ENCODE measurements at regions not wholly inside any gene's neighbourhood (a gene's known extent, or its start where the extent isn't known, plus 50 kb on each side); places are given as distances from the start of the nearest gene placed in this dataset.
"Not testable (repeated sequence)": the region's sequence is repeated elsewhere in the genome, so short reads cannot be mapped to it uniquely, and the experiment has no call there.

DNA sequence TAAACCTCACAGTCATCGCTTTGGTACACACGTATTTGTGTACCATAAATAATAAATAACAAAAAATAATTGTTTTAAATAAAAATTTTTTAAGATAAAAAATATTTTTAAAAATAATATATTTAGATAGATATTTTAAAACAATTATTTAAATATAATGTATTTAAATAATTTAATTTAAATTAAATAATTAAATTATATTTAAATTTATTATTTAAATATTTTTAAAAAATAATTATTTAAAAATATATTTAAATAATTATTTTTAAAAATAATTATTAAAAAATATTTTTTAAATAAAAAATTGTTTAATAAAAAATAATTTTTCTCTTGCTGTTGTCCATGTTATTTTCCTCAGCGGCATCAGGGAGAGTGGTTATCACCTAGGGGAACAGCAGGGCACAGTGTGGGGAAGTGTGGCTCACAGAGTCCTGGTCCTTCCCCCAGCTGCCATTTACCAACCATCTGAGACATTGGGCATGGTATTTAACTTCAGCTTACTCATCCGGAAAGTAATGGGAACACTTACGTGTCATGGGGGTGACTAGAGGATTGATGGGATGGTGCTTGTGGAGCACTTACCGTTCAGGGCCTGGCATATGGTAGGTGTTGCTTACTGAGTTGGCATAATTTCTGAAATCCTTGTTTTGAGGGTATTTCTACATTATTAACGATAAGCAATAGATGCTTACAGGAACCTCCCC lies 92.9 kb upstream of the TSPAN2 start:
- no peak for DNase-seq (ENCODE audit: low read depth, low spot score)

GRCh38 chr1:115181231-115181630 lies 91.9 kb upstream of the TSPAN2 start:
- no peak for DNase-seq (ENCODE audit: low read depth, low spot score)

DNA sequence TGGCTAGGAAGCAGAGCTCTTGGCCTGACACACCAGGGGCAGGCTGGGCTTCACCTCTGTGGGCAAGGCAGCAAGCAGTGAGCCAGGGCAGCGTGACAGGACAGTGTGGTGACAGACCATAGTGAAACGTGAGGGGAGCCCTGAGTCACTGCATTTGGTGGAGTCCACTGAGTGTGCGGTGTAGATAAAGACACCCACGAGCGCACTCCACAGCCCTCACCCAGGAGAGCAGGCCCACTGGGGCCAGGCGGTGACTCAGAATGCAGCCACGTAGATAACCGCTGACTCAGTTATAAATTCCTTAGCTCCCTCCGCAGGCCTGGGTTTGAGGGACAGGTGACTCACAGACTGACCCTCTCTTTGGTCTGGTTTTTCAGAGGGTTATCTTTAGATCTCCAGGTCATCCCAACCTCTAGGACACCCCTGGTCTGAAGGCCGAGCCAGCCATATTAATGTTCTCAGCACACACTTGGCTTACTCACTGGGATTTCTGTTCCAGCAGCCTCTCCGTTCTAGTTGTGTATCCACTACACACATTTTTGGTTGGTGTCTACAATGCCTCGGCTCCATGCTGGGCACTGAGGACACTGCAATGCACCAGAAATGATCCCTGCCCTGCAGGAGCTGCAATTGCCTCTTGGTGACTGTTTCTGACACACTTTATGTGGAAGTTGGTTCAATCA lies 90.2 kb upstream of the TSPAN2 start:
- DNase-seq (ENCODE audit: low read depth, low spot score) = no peak

DNA sequence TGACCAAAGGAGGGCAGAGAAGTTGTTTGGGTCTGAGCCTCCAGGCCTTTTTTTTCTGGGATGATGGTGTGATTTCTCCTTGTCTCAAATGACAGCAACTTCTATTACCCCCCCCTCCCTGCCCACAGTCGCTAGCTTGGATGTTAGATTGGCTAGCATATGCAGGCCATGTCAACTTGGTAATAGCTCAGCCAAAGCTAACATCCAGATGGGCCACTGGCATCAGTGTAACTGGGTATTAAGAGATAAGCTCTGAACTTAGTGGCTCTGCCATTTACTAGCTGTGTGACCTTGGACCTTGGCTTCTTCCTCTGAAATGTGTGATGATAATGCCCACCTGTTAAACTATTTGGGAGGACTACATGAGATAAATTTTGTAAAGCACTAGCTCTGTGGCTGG lies 86.9 kb upstream of the TSPAN2 start:
- no peak for DNase-seq (ENCODE audit: low read depth, low spot score)

- no peak for DNase-seq (ENCODE audit: low read depth, low spot score)
Observed at GRCh38 chr1:115175596-115175995, 86.3 kb upstream of the TSPAN2 start.

DNA sequence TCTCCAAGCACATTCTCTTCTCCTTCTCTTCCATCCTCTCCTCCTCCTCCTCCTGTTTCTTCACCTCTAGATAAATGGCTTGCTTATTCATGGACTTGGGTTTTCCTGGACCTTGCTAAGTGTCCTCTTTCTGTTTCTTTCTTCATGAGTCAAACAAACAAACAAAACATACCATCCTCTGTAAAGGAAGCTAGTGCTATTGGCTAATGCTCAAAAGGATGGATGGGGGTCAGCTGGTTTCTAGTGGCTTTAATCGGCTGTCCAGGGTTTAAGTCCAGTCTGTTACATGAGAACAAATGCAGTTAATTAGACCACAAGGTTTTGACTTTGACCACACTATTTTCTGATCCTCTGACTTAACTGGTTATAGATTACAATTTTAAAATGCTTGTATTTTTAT lies 83.8 kb upstream of the TSPAN2 start:
- DNase-seq (ENCODE audit: low read depth, low spot score) = no peak

GRCh38 chr1:115172270-115172669 lies 83.0 kb upstream of the TSPAN2 start:
- DNase-seq (ENCODE audit: low read depth, low spot score) = no peak

DNA sequence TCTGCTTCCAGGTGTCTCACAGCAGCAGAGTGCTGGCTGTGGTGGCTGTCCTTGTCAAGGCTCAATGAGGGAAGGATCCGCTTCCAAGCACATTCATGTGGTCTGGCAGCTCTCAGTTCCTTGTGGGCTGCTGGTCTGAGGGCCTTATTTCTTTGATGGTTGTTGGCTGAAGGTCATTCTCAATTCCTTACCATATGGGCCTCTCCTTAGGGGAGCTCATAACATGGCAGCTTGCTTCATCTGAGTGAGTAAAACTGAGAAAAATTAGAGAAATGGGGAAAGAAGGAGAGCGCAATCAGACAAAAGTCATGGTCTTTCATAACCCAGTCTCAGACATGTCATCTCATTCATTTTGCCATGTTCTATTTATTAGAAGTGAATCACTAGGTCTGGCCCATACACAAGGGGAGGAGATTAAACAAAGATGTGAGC lies 81.7 kb upstream of the TSPAN2 start:
- no peak for DNase-seq (ENCODE audit: low read depth, low spot score)

- DNase-seq (ENCODE audit: low read depth, low spot score) = no peak
Observed at GRCh38 chr1:115170377-115170776, 81.1 kb upstream of the TSPAN2 start.

DNA sequence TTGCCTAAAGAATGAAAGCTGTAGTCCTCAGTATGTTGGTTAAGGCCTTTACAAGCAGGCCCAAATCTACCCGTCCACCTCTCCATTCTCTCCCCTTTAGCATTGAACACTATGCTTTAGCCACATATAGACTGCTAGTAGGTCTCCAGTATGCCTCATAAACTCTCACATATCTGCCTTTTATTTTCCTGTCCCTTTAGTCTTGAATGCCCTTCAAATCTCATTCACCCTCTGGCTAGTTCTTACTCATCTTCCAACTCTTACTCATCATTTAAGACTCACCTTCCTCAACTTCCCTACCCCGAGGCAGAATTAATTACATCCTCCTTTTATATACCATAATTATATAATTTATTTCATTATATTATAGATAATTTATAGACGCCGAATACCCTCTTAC lies 78.7 kb upstream of the TSPAN2 start:
- DNase-seq (ENCODE audit: low read depth, low spot score) = no peak

DNA sequence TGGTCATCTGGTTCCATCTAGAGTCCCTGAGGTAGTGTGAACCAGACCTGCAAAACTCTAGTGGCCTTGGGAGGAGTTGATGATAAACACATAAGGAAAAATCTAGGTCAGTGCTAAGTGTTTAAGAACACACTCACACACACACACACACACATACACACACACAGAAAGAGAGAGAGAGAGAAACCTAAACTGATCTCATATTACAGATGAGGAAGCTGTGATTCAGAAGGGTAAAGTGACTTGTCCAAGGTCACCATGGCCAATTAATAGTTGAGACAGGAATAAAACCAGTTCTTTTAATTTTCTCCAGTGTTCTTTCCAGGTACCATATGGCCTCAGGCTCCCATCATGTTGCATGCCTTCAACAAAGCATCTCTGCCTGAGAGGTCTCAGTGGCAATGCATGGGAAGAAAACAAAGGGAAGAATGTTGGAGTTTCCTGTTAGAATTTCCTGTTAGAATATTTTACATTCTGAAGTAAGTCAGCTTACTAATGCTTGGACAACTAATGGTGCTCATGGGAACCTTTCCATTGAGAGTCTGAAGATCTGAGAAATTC lies 77.3 kb upstream of the TSPAN2 start:
- DNase-seq (ENCODE audit: low read depth, low spot score) = peak; percentile 29

DNA sequence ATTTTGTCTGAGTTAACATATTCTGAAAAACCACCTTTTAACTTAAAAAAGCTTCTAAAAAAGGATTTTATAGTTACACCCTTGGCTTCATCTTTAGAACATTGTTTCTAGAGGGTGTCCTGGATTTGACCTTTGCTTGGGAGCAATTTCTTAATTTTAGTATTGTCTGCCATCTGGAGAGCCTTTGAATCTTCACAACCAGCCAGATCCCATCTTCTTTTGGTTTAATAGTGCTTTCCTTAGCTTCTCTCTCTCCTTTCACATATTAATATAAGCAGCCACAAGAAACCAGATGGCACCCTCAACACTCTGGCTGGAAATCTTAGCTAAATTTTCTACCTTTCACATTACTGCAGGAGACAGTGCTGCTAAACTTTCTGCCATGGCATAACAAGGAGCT lies 76.5 kb upstream of the TSPAN2 start:
- no peak for DNase-seq (ENCODE audit: low read depth, low spot score)

DNA sequence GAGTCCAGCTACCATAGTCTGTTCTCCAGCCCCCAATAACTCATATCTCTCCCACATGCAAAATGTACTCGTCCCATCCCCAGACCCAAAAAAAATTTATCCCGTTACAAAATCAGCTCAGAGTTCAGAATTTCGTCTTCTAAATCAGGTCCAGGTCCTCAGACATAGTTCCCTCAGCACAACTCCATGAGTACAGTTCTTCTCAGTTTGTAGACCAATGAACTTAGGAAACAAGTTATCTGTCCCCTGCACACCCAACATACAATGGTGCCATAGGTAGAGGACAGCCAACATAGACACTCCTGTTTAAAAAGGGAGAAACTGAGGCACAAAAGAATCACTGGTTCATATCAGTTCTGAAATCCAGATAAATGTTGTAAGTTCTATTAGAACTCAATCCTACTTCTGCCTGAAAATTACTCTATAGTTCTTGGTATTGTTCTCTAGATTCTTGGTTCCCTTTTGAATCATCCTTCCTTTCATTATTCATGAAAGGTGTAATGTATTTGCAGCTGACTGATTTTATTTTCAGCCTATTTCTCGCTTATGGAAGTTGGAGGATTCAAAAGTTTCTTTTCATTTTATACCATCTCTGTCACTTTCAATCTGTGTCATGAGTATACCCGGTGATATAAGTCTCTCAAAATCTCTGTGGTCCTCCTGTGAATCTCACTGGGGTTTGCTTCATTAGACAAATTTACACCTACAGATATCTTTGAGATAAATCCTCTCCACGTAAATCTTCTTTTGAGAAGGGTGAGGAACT lies 75.8 kb upstream of the TSPAN2 start:
- no peak for DNase-seq (ENCODE audit: low read depth, low spot score)

DNA sequence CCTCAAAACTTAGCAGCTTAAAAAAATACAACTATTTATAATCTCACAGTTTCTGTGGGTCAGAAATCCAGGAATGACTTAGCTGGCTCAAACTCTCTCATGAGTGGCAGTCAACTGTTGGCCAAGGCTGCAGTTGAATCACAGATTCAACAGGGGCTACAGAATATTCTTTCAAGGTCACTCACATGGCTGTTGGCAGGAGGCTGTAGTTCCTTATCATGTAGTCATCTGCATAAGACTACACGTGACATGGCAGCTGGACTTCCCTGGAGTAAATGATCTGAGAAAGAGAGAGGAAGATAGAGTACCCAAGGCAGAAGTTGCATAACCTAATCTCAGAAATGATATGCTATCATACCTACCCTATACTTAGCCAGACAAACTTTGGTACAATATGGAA lies 75.2 kb upstream of the TSPAN2 start:
- DNase-seq (ENCODE audit: low read depth, low spot score) = no peak

GRCh38 chr1:115160728-115161127 lies 71.4 kb upstream of the TSPAN2 start:
- DNase-seq (ENCODE audit: low read depth, low spot score) = no peak

DNA sequence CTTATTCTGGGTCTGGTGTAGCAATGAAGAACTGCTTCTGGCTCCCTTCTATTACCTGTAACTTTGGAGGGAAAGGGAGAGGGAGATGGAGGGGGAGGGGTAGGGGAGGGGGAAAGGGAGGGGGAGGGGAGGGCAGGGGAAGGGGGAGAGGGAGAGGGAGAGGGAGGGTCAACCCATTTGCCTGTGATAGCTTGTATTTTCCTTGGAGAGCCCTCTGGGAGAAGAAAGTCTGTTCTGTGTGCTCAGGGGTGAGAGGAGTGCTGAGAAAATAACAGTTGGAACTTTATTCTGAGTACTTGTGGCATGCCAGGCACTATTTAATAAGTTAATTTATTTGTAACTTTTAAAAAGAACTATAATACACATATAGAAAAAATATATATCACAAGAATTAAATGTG lies 70.7 kb upstream of the TSPAN2 start:
- DNase-seq (ENCODE audit: low read depth, low spot score) = no peak

GRCh38 chr1:115158181-115158580 lies 68.9 kb upstream of the TSPAN2 start:
- no peak for DNase-seq (ENCODE audit: low read depth, low spot score)

GRCh38 chr1:115156826-115157468 lies 67.6 kb upstream of the TSPAN2 start:
- no peak for DNase-seq (ENCODE audit: low read depth, low spot score)

GRCh38 chr1:115153966-115154557 lies 64.8 kb upstream of the TSPAN2 start:
- DNase-seq (ENCODE audit: low read depth, low spot score) = no peak

GRCh38 chr1:115147928-115148327 lies 58.6 kb upstream of the TSPAN2 start:
- DNase-seq (ENCODE audit: low read depth, low spot score) = not testable (repeated sequence)

GRCh38 chr1:115145226-115145625 lies 55.9 kb upstream of the TSPAN2 start:
- DNase-seq (ENCODE audit: low read depth, low spot score) = no peak
